Left ventricle myocardium inferior (tissue), 1 donor: ENCODE measurements at regions not wholly inside any gene's neighbourhood (a gene's known extent, or its start where the extent isn't known, plus 50 kb on each side); places are given as distances from the start of the nearest gene placed in this dataset.

ENCODE experiments used
- DNase-seq: peaks from one replicate; pipeline ENCODE4 v3.0.0-alpha.2; 2020
- H3K27ac ChIP-seq: fragments of 200-600 bp; replicated peaks from 2 replicates; pipeline ENCODE4 v1.8.0; 2021
- H3K27me3 ChIP-seq: fragments of 200-600 bp; 2 replicates; pipeline ENCODE4 v1.8.0; 2021; ENCODE audit warnings: low read depth
- H3K36me3 ChIP-seq: fragments of 200-600 bp; 2 replicates; pipeline ENCODE4 v1.8.0; 2021
- H3K4me1 ChIP-seq: fragments of 200-600 bp; 2 replicates; pipeline ENCODE4 v1.8.0; 2021
- H3K4me3 ChIP-seq: fragments of 200-600 bp; 2 replicates; pipeline ENCODE4 v1.8.0; 2021; ENCODE audit warnings: mild to moderate bottlenecking, moderate library complexity
- H3K9me3 ChIP-seq: fragments of 200-600 bp; replicated peaks from 2 replicates; pipeline ENCODE4 v1.8.0; 2021
- intact Hi-C: fragments of 100-400 bp; cut with micrococcal nuclease; formaldehyde crosslinking; loops from one replicate; pipeline ENCODE4 v1.11.0; 2022
- TF ChIP-seq, protein P1 (sequence below): fragments of 200-600 bp; IDR thresholded peaks from 2 replicates; pipeline ENCODE4 v1.8.0; 2021; ENCODE audit warnings: antibody characterized with exemption, mild to moderate bottlenecking, borderline replicate concordance
- donor health status: DM: no; HTN: yes; CAD: no; lungs with severe emphysema.

DNA sequence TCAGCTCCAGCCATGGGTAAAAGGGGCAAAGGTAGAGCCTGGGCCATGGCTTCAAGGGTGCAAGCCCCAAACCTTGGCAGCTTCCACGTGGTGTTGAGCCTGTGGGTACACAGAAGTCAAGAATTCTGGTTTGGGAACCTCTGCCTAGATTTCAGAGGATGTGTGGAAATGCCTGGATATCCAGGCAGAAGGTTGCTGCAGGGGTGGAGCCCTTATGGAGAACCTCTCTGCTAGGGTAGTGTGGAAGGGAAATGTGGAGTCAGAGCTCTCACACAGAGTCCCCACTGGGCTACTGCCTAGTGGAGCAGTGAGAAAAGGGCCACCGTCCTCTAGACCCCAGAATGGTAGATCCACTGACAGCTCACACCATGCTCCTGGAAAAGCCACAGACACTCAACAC, 117.1 kb downstream of the NREP start:
- H3K4me3 ChIP-seq, result no peak overlapping the region
- DNase-seq, result no peak
- TF ChIP-seq, protein P1, sequence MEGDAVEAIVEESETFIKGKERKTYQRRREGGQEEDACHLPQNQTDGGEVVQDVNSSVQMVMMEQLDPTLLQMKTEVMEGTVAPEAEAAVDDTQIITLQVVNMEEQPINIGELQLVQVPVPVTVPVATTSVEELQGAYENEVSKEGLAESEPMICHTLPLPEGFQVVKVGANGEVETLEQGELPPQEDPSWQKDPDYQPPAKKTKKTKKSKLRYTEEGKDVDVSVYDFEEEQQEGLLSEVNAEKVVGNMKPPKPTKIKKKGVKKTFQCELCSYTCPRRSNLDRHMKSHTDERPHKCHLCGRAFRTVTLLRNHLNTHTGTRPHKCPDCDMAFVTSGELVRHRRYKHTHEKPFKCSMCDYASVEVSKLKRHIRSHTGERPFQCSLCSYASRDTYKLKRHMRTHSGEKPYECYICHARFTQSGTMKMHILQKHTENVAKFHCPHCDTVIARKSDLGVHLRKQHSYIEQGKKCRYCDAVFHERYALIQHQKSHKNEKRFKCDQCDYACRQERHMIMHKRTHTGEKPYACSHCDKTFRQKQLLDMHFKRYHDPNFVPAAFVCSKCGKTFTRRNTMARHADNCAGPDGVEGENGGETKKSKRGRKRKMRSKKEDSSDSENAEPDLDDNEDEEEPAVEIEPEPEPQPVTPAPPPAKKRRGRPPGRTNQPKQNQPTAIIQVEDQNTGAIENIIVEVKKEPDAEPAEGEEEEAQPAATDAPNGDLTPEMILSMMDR, result no peak
- no peak overlapping the region for H3K27ac ChIP-seq
- intact Hi-C loops, result no loop called here
- H3K9me3 ChIP-seq, result peaks cover 38% of the 10 kb centered on the region
- H3K27me3 ChIP-seq, result no peaks in the 10 kb centered on the region
- H3K4me1 ChIP-seq, result peaks cover 10% of the 10 kb centered on the region
- H3K36me3 ChIP-seq, result no peaks in the 10 kb centered on the region

DNA sequence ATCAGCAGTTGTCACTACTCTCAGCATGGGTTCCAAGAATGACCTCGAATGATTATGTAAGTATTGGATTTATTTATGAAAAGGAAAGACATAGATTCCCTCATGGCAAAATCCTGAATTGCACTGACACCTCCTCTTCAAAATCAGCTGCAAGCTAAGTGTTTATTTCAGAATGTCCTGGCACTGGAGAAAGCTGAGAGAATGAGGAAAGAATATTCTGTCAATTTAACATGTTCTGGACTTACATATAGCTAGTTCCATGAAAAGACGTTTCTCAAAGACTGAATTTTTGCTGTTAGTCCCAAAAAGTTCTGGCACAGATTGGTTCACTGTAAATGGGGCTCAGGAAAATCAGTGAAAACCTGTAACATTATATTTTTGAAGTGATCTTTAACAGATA, 120.3 kb downstream of the NREP start:
- H3K4me1 ChIP-seq, result peaks cover 10% of the 10 kb centered on the region
- no peak for DNase-seq
- H3K27me3 ChIP-seq, result no peaks in the 10 kb centered on the region
- no peak overlapping the region for H3K4me3 ChIP-seq
- H3K27ac ChIP-seq, result no peak overlapping the region
- TF ChIP-seq, protein P1, result no peak
- intact Hi-C loops, result no loop called here
- peaks cover 38% of the 10 kb centered on the region for H3K9me3 ChIP-seq
- H3K36me3 ChIP-seq, result no peaks in the 10 kb centered on the region

DNA sequence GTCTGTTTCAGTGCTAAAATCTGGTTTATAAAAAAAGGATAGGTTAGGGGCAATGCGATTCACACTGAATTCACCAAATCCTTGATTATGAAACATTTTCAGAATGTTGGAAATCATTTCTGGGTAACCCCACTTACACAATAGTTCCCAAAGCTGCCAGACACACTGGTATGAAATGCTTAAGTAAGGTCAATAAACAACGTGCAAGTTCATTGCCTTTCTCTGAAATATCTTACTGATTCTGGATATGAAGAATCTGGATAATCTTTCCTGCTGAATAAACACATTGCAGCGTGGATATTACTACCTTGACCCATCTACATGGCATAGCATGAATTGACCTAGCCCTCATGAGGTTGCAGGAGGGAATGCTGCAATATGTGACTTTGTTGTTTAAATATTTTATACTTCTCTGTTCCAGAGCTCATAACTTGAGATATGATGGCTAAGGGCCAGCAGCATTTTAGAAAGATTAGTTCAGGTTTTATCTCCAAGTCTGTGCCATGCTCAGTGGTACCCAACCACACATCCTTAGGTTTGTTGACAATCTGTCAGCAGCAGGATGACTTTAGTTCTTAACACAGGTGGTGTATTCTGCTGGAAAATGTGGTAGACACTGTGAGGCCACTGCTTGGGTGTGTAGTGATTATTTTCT, 121.0 kb downstream of the NREP start:
- Histone ChIP-seq H3K36me3 (no peaks in the 10 kb centered on the region), H3K27me3 (no peaks in the 10 kb centered on the region), H3K4me3 (no peak overlapping the region), H3K27ac (no peak overlapping the region), H3K9me3 (peaks cover 38% of the 10 kb centered on the region), H3K4me1 (peaks cover 10% of the 10 kb centered on the region)
- TF ChIP-seq, protein P1, result no peak
- intact Hi-C loops, result no loop called here
- DNase-seq, result no peak

DNA sequence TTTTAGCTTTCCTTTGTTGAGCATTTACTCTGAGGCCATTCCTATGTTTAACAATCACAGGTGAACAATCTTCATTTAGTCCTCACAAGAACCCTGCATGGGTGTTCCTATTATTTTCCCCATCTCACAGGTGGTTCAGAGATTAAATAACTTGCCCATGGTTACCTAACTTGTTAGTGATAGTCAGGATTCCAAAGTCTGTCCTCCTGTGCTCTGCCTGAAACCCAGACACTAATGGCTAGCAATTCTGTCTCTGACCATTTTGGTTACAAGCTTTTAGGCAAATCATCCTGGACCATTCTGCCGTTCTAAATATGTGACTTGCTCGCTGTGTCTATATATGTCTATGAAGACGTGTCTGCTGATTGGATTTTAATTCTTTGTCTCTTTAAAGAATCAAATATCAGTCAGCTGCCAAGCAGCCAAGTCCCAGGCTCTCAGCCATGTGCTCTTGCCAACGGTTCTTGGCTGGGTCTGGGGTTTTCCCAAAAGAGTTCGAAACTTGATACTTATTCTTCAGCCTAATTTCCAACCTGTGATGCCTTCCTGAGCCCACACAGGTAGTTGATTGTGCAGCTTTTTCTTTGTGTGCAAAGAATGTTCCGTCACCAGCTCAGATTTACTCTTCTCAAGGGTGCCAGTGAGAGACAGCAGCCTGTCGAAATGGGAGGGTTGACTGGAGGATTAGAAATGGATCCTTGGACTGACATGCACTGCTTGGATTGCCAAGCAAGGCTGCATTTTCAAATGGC, 121.7 kb downstream of the NREP start:
- TF ChIP-seq, protein P1, result no peak
- intact Hi-C loops, result no loop called here
- H3K9me3 ChIP-seq, result peaks cover 37% of the 10 kb centered on the region
- H3K36me3 ChIP-seq, result no peaks in the 10 kb centered on the region
- H3K4me3 ChIP-seq, result no peak overlapping the region
- H3K27me3 ChIP-seq, result no peaks in the 10 kb centered on the region
- no peak for DNase-seq
- no peak overlapping the region for H3K27ac ChIP-seq
- H3K4me1 ChIP-seq, result peaks cover 10% of the 10 kb centered on the region

DNA sequence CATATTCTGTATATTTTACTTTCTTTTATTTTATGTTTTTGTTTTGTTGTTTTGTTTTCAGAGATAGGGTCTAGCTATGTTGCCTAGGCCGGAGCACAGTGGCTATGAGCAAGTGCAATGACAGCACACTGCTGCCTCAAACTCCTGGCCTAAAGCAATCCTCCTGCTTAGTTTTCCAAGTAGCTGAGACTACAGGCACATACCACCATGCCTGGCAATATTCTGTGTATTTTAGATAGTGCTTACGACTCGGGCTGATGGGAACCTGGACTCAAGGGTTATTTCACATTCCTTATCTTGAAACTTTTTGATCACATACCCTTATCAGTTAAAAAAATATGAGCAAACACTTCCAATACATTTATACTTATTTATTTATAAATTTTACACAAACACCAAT, 119.0 kb upstream of the STARD4 start:
- Histone ChIP-seq H3K27ac (no peak overlapping the region), H3K27me3 (no peaks in the 10 kb centered on the region), H3K4me3 (no peak overlapping the region), H3K36me3 (no peaks in the 10 kb centered on the region), H3K4me1 (peaks cover 10% of the 10 kb centered on the region), H3K9me3 (no peaks in the 10 kb centered on the region)
- no peak for DNase-seq
- TF ChIP-seq, protein P1, result no peak
- intact Hi-C loops, result no loop called here
